ENCODE measurements at regions not wholly inside any gene's neighbourhood (a gene's known extent, or its start where the extent isn't known, plus 50 kb on each side); places are given as distances from the start of the nearest gene placed in this dataset.

DNA sequence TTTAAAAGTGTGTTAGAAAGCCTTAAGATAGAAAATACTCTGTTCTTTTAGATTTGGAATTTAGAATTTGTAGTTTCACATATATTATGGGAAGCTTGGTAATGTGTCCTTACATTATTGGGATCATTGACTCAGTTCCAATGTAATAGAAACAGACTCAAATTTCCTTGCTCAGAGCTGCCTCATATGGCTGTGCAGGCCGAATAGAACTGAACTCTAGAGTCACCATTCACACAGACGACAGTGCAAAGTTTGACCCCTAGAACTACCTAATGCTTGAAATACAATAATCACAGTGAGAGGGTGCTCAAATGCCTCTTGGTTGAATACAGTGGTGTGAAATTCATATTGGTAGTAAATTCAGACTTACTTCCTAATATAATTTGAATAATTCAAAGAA, 482.7 kb upstream of the CITED2 start:
- TF ChIP-seq, protein P1, sequence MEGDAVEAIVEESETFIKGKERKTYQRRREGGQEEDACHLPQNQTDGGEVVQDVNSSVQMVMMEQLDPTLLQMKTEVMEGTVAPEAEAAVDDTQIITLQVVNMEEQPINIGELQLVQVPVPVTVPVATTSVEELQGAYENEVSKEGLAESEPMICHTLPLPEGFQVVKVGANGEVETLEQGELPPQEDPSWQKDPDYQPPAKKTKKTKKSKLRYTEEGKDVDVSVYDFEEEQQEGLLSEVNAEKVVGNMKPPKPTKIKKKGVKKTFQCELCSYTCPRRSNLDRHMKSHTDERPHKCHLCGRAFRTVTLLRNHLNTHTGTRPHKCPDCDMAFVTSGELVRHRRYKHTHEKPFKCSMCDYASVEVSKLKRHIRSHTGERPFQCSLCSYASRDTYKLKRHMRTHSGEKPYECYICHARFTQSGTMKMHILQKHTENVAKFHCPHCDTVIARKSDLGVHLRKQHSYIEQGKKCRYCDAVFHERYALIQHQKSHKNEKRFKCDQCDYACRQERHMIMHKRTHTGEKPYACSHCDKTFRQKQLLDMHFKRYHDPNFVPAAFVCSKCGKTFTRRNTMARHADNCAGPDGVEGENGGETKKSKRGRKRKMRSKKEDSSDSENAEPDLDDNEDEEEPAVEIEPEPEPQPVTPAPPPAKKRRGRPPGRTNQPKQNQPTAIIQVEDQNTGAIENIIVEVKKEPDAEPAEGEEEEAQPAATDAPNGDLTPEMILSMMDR (conservative IDR thresholded peaks at IDR 0.05), result no peak
- no peak for TF ChIP-seq EZH2 (IDR thresholded peaks at IDR 0.05; ENCODE audit: low read depth)

Data from PC-9 (cell line).